Activated CD4-positive, alpha-beta T cell treated with anti-CD3 and anti-CD28 coated beads for 36 hours (primary cell): ENCODE measurements at regions not wholly inside any gene's neighbourhood (a gene's known extent, or its start where the extent isn't known, plus 50 kb on each side); places are given as distances from the start of the nearest gene placed in this dataset.
A peak's percentile ranks its signal among the peaks of the same experiment; 100 is the strongest.
"Not testable (repeated sequence)": the region's sequence is repeated elsewhere in the genome, so short reads cannot be mapped to it uniquely, and the experiment has no call there.

ENCODE experiments used
- ATAC-seq: fragments of 200-7000 bp; cut with Tn5 transposase; one replicate; pipeline ENCODE4 v1.10.0; 2021; ENCODE audit warnings: mild to moderate bottlenecking, moderate library complexity
- CTCF ChIA-PET: fragments of 350-600 bp; sonication (Branson Sonifier 250); formaldehyde crosslinking; loops from one replicate; lab custom pipeline; 2021; ENCODE audit warnings: antibody characterized with exemption; lab: Charles Lee
- POLR2A ChIA-PET: fragments of 350-600 bp; sonication (Branson Sonifier 250); formaldehyde crosslinking; loops from one replicate; lab custom pipeline; 2021; ENCODE audit warnings: antibody characterized with exemption, inconsistent platforms; lab: Charles Lee
- DNase-seq: peaks from one replicate; pipeline ENCODE4 v3.0.0-alpha.2; 2020
- H3K27ac Mint-ChIP-seq: one replicate; pipeline ENCODE4 v1.8.0; 2021; ENCODE audit warnings: mixed read lengths
- H3K27me3 Mint-ChIP-seq: one replicate; pipeline ENCODE4 v1.8.0; 2021; ENCODE audit warnings: mixed read lengths
- H3K36me3 Mint-ChIP-seq: one replicate; pipeline ENCODE4 v1.8.0; 2021; ENCODE audit warnings: low read depth, mixed read lengths
- H3K4me1 Mint-ChIP-seq: one replicate; pipeline ENCODE4 v1.8.0; 2021; ENCODE audit warnings: mixed read lengths
- H3K4me3 Mint-ChIP-seq: one replicate; pipeline ENCODE4 v1.8.0; 2021; ENCODE audit warnings: mild to moderate bottlenecking, moderate library complexity, mixed read lengths
- H3K9me3 Mint-ChIP-seq: one replicate; pipeline ENCODE4 v1.8.0; 2021; ENCODE audit warnings: low read depth, mixed read lengths
- intact Hi-C, 2 experiments: fragments of 100-400 bp; cut with DNase I in 1 of 2; cut with micrococcal nuclease in 1 of 2; formaldehyde crosslinking; loops; one replicate each; pipeline versions ENCODE4 v1.14.2 to v1.15.1; 2022 to 2024; cut with DNase I, micrococcal nuclease

DNA sequence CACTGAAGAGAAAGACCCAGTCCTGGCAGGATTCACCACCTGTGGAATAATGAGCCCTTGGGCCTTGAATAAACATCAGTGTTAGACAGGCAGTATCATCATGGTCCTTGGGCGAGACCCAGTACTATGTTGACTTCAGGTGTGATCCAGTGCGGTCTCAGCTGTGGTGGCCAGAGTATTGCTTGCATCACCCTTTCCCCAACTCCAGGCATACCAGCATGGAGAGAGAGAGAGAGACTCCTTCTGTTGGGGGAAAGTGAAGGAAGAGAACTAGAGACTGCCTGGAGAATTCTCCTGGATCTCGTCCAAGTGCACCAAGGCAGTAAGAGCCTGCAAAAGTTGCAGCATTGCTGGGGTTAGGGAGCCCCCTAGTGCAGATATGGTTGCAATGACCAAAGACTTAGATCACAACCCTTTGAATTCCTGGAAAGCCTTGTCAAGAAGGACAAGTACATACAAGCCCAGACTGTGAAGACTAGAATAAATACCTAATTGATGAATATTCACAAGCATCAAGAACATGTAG, 61.1 kb upstream of the VAMP7 start:
- Mint-ChIP-seq H3K27me3 (peaks cover 7% of the 10 kb centered on the region), H3K9me3 (peaks cover 6% of the 10 kb centered on the region), H3K4me1 (no peaks in the 10 kb centered on the region), H3K36me3 (no peaks in the 10 kb centered on the region), H3K27ac (no peak overlapping the region), H3K4me3 (no peak overlapping the region)
- intact Hi-C loops: loop anchor here (1.0 to 10.0 kb wide), 4 partner anchors 727 to 903 kb away; no protein-coding TSS in a partner anchor
- ATAC-seq (peak; percentile 66), DNase-seq (peak; percentile 66)
- POLR2A ChIA-PET: no interaction called here
- CTCF ChIA-PET: no interaction called here

DNA sequence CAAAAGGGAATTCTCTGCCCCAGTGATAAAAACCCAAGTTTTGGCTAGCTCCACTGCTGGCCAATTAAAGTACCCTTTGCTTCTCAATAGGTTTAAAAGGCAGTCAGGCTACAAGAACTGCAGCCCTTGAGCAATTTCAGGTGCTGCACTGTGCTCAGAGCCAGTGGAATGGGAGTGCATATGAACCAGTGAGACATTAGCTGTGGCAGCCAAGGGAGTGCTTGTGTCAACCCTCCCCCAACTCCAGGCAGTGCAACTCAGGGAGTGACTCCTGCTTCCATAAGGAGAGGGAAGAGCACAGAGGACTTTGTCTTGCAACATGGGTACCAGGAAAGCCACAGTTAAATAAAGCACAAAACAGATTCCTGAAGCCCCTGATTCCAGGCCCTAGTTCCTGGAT, 61.6 kb upstream of the VAMP7 start:
- DNase-seq (no peak), ATAC-seq (no peak)
- Mint-ChIP-seq H3K4me1 (no peaks in the 10 kb centered on the region), H3K9me3 (peaks cover 3% of the 10 kb centered on the region), H3K4me3 (no peak overlapping the region), H3K27me3 (peaks cover 7% of the 10 kb centered on the region), H3K27ac (no peak overlapping the region), H3K36me3 (no peaks in the 10 kb centered on the region)
- intact Hi-C loops: no loop called here
- ChIA-PET POLR2A (no interaction called here), CTCF (no interaction called here)

DNA sequence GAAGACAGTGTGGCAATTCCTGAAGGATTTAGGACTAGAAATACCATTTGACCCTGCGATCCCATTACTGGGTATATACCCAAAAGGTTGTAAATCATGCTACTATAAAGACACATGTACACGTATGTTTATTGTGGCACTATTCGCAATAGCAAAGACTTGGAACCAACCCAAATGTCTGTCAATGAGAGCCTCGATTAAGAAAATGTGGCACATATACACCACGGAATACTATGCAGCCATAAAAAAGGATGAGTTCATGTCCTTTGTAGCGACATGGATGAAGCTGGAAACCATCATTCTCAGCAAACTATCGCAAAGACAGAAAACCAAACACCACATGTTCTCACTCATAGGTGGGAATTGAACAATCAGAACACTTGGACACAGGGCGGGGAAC, 66.8 kb upstream of the VAMP7 start:
- H3K36me3 Mint-ChIP-seq, POLR2A ChIA-PET, H3K27me3 Mint-ChIP-seq, ATAC-seq, H3K9me3 Mint-ChIP-seq, H3K4me1 Mint-ChIP-seq, intact Hi-C loops, H3K27ac Mint-ChIP-seq, DNase-seq, H3K4me3 Mint-ChIP-seq, CTCF ChIA-PET: not testable (repeated sequence)

DNA sequence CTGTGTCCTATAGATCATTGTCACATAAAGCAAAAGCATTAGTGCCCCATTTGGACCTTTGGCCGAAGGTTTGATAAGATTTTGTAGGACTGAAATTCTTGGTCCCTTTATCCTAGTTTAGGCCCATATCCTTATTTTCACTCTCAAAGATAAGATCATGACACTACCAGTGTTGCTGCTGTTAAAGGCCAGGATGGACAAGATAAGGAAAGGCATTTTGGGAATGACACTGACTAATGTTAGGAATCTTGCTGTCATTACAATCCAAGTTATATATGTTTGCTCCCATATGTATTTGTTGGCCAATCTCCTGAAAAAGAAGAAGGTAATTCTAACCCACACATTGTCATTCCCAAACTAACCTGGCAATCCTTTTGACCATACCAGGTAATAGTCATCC, 101.3 kb upstream of the VAMP7 start:
- intact Hi-C loops: no loop called here
- DNase-seq (no peak), ATAC-seq (no peak)
- no peak overlapping the region for H3K27ac Mint-ChIP-seq
- no peaks in the 10 kb centered on the region for H3K9me3 Mint-ChIP-seq
- no peaks in the 10 kb centered on the region for H3K4me1 Mint-ChIP-seq
- POLR2A ChIA-PET: no interaction called here
- H3K36me3 Mint-ChIP-seq: no peaks in the 10 kb centered on the region
- CTCF ChIA-PET: no interaction called here
- H3K27me3 Mint-ChIP-seq: no peaks in the 10 kb centered on the region
- H3K4me3 Mint-ChIP-seq: no peak overlapping the region

DNA sequence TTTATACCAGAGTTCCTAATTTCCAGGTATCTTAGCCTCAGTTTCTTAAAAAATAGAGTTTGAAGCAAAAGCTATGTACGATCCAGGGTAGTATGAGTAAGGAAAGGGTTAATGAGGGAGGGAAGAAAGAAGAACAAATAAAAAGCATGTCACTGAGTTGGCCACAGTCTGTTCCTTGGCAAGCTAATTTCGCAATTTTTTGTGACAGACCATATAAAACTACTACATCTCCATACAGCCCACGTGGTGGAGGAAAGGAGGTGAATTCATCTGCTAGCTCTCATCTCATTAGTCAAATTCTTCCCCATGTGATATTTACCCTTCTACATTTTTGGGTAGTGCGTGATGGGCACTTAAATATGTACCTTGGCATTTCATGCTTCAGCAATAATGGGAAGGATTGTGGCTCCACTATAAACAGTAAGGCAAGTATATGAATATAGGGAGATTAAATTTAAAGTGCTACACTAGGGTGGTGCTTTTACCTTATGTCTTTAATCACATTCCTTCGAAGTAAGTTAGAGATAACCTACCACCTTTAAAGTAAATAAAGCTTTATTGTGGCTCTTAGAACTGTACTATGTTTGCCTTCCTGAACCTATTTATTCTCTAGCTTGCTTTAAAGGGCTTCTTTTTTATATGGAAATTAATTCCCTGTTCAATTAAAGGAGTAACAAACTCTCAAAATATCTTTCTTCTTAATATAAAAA, 102.1 kb upstream of the VAMP7 start:
- no peak for DNase-seq
- Mint-ChIP-seq H3K27ac (no peak overlapping the region), H3K4me1 (no peaks in the 10 kb centered on the region), H3K36me3 (no peaks in the 10 kb centered on the region), H3K27me3 (no peaks in the 10 kb centered on the region), H3K4me3 (no peak overlapping the region), H3K9me3 (no peaks in the 10 kb centered on the region)
- CTCF ChIA-PET: no interaction called here
- ATAC-seq: no peak
- POLR2A ChIA-PET: no interaction called here
- intact Hi-C loops: no loop called here

- no peak overlapping the region for H3K27ac Mint-ChIP-seq
- no peak overlapping the region for H3K4me3 Mint-ChIP-seq
- H3K27me3 Mint-ChIP-seq: no peaks in the 10 kb centered on the region
- intact Hi-C loops: no loop called here
- no peaks in the 10 kb centered on the region for H3K36me3 Mint-ChIP-seq
- ATAC-seq (no peak), DNase-seq (no peak)
- no peaks in the 10 kb centered on the region for H3K9me3 Mint-ChIP-seq
- no peaks in the 10 kb centered on the region for H3K4me1 Mint-ChIP-seq
- CTCF ChIA-PET: no interaction called here
- POLR2A ChIA-PET: no interaction called here
Observed at GRCh38 chrX:155774387-155774786, 106.8 kb upstream of the VAMP7 start.

DNA sequence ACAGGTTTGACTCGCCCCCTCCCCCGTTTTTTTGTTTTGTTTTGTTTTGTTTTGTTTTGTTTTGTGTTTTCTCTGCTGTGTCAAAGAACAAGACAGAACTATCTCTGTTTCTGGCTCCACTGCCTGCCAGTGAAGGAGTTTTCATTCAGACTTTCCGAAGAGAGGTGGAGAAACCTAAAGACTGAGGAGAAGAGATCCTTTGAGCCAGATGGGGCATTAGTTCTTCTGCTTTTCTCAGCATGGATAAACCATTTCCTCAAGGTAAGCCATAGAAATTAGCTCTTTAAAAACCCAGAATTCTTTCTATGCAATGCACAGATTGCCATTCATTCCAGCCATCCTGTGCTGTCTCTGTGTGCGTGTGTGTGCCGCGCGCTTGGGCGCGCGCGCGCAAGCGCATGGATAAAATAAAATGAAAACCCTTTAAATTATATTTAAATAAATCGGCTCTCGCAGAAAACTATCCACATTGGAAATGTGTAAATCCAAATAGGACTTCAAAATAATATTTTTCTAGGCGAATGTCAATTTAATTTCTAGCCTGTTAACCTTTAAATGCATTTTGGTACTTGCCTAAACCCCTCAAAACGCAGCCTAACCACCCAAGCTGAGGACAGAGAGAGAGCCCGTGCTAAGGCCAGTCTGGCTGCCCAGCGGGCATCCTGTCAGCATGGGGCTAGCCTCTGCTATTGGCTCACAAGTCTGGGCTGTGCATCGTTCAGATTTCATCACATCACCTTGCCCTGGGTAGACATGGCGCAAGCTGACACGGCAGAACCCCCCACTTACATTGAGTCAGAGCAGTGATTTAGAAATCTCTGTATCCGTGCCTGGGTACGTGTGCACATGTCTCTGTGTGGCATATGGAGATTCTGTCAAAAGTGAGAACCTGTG, 113.0 kb upstream of the VAMP7 start:
- H3K4me1 Mint-ChIP-seq: peaks cover 6% of the 10 kb centered on the region
- no peak for DNase-seq
- POLR2A ChIA-PET: no interaction called here
- no peaks in the 10 kb centered on the region for H3K27me3 Mint-ChIP-seq
- no peak for ATAC-seq
- CTCF ChIA-PET: no interaction called here
- H3K27ac Mint-ChIP-seq: no peak overlapping the region
- H3K9me3 Mint-ChIP-seq: peaks cover 1% of the 10 kb centered on the region
- intact Hi-C loops: no loop called here
- H3K4me3 Mint-ChIP-seq: peak overlapping the region; percentile 74
- H3K36me3 Mint-ChIP-seq: no peaks in the 10 kb centered on the region

DNA sequence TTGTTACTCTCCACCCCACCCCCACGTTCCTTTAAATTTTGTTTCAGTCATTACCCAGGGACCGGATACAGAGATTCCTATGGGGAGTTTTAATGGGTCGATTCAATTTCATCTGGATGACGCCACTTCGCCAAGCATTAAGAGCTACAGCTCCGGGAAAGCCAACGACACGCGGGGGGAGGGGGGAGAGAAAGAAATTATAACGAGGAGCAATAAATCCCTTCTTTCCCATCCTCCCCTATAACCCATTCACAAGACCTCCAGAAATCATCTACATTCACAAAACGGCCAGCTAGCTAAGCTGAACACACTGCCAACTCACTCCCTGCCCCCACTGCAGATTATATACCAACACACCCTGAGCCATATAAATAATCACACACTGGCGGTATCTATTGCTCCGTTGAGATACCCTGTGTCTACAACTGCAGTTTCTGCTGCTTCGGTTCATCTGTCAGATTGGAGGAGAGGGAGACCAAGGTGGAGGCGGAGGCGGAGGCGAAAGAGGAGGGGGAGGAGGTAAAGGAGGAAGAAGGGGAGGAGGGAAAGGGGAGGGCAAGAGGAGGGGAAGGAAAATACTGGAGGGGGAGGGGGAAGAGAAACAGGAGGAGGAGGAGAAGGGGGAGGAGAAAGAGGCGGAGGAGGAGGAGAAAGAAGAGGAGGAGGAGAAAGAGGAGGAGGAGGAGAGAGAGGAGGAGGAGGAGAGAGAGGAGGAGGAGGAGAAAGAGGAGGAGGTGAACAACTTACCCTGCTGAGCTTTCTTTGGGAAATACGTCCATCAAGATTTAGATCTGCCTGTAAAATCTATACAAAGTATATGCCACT, 113.9 kb upstream of the VAMP7 start:
- POLR2A ChIA-PET: no interaction called here
- peak overlapping the region; percentile 16 for H3K27ac Mint-ChIP-seq

GRCh38 chrX:155766321-155766720, 114.8 kb upstream of the VAMP7 start:
- H3K9me3 Mint-ChIP-seq: peaks cover 4% of the 10 kb centered on the region
- H3K27me3 Mint-ChIP-seq: no peaks in the 10 kb centered on the region
- ATAC-seq: no peak
- H3K36me3 Mint-ChIP-seq: no peaks in the 10 kb centered on the region
- CTCF ChIA-PET: no interaction called here
- no peak overlapping the region for H3K4me3 Mint-ChIP-seq
- no peak overlapping the region for H3K27ac Mint-ChIP-seq
- no peak for DNase-seq
- intact Hi-C loops: no loop called here
- POLR2A ChIA-PET: no interaction called here
- H3K4me1 Mint-ChIP-seq: peaks cover 6% of the 10 kb centered on the region

More for the DNA sequence above, 113.9 kb upstream of the VAMP7 start:
- Mint-ChIP-seq H3K4me3 (peak overlapping the region; percentile 74), H3K4me1 (peaks cover 6% of the 10 kb centered on the region), H3K27me3 (no peaks in the 10 kb centered on the region), H3K9me3 (peaks cover 1% of the 10 kb centered on the region), H3K36me3 (no peaks in the 10 kb centered on the region)
- peak; percentile 45 for DNase-seq
- intact Hi-C loops: no loop called here
- peak; percentile 72 for ATAC-seq
- CTCF ChIA-PET: no interaction called here

- H3K27ac Mint-ChIP-seq: no peak overlapping the region
- intact Hi-C loops: no loop called here
- peaks cover 3% of the 10 kb centered on the region for H3K36me3 Mint-ChIP-seq
- no peak for DNase-seq
- no peak for ATAC-seq
- H3K4me1 Mint-ChIP-seq: no peaks in the 10 kb centered on the region
- H3K27me3 Mint-ChIP-seq: no peaks in the 10 kb centered on the region
- no peak overlapping the region for H3K4me3 Mint-ChIP-seq
- ChIA-PET CTCF (no interaction called here), POLR2A (no interaction called here)
- peaks cover 8% of the 10 kb centered on the region for H3K9me3 Mint-ChIP-seq
Observed at GRCh38 chrX:155761185-155761584, 120.0 kb upstream of the VAMP7 start.

DNA sequence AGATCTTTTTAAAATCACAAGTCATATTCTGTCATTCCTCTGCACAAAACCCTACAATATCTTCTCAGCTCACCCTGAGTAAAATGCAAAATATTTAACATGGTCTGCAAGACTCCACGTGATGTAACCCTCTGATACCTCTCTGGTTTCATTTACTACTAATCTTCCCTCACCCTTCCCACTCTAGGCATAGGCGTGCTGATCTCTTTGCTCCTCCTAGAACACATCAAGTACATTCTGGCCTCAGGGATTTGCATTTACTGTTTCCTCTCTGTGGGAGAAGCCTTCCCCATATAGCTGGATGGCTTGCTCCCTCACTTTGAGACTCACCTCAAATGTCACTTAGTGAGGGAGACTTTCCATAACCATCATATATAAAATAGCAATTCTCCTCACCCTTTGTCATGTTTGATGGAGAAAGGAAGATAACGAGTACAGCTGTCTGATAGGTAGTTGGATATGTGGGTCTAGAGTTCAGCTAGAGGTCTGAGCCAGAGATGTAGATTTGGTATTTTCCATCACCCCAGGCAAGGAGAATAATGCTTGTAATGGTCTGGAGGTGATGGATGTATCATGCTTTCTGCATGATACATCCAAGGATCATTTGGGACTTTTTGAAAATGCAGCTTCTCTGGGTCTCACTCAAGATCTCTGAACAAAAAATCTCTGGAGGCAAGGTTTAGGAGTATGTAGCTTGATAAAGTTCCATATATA, 123.9 kb upstream of the VAMP7 start:
- Mint-ChIP-seq H3K36me3 (peaks cover 3% of the 10 kb centered on the region), H3K4me3 (no peak overlapping the region), H3K4me1 (no peaks in the 10 kb centered on the region), H3K27ac (no peak overlapping the region), H3K27me3 (no peaks in the 10 kb centered on the region), H3K9me3 (peaks cover 7% of the 10 kb centered on the region)
- intact Hi-C loops: no loop called here
- POLR2A ChIA-PET: no interaction called here
- ATAC-seq: no peak
- CTCF ChIA-PET: no interaction called here
- DNase-seq: no peak
